ENCODE measurements at regions not wholly inside any gene's neighbourhood (a gene's known extent, or its start where the extent isn't known, plus 50 kb on each side); places are given as distances from the start of the nearest gene placed in this dataset.

DNA sequence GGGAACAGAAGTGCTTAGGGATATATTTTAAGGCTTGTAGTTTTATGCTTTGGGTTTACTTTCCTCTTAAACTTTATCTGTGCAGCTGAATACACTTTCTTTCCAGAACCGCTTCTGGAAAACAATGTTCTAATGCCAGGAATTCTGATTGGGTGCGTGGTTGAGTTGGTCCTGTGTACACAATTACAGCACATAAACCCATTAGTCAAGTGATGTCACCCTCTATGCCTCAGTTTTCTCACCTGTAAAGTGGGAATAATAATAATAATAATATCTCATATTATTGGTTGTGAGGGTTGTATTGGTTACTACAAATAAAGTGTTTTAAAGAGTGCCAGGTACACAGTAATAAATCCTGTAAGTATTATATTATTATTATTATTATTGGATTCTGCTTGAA lies 129.2 kb downstream of the MID1IP1 start (continued):
- TF ChIP-seq, protein P1, sequence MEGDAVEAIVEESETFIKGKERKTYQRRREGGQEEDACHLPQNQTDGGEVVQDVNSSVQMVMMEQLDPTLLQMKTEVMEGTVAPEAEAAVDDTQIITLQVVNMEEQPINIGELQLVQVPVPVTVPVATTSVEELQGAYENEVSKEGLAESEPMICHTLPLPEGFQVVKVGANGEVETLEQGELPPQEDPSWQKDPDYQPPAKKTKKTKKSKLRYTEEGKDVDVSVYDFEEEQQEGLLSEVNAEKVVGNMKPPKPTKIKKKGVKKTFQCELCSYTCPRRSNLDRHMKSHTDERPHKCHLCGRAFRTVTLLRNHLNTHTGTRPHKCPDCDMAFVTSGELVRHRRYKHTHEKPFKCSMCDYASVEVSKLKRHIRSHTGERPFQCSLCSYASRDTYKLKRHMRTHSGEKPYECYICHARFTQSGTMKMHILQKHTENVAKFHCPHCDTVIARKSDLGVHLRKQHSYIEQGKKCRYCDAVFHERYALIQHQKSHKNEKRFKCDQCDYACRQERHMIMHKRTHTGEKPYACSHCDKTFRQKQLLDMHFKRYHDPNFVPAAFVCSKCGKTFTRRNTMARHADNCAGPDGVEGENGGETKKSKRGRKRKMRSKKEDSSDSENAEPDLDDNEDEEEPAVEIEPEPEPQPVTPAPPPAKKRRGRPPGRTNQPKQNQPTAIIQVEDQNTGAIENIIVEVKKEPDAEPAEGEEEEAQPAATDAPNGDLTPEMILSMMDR (IDR thresholded peaks at IDR 0.05 in 2 of 3, conservative IDR thresholded peaks at IDR 0.05 in 1 of 3; ENCODE audit: borderline replicate concordance in 1 of 3, insufficient read depth in 1 of 3, low read depth in 2 of 3, low read length in 2 of 3), result no peak
- no peak for TF ChIP-seq TCF7L2 (IDR thresholded peaks at IDR 0.05; ENCODE audit: borderline replicate concordance, extremely low read depth, insufficient read depth, insufficient read length)
- TF ChIP-seq, protein P2, sequence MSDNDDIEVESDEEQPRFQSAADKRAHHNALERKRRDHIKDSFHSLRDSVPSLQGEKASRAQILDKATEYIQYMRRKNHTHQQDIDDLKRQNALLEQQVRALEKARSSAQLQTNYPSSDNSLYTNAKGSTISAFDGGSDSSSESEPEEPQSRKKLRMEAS (IDR thresholded peaks at IDR 0.05), result no peak
- TF ChIP-seq ZFX (IDR thresholded peaks at IDR 0.05), result no peak

- no peak overlapping the region for H3K27ac ChIP-seq (ENCODE audit: low read depth, low read length)
- H3K9me3 ChIP-seq (ENCODE audit: control insufficient read depth in 1 of 2, insufficient read depth in 1 of 2, low read depth in 1 of 2, low read length in 2 of 2), result no peaks in the 10 kb centered on the region
- H3K4me3 ChIP-seq (replicated peaks in 1 of 2; ENCODE audit: low read depth in 1 of 2, low read length in 2 of 2), result no peak overlapping the region
- H3K79me2 ChIP-seq (ENCODE audit: insufficient read depth, low read length), result no peaks in the 10 kb centered on the region
- no peaks in the 10 kb centered on the region for H3K4me1 ChIP-seq (ENCODE audit: control insufficient read depth in 1 of 2, insufficient read depth in 2 of 2, low read length in 2 of 2)
- POLR2A ChIA-PET, result no interaction called here
- H4K20me1 ChIP-seq (ENCODE audit: insufficient read depth), result no peaks in the 10 kb centered on the region
- RAD21 ChIA-PET (ENCODE audit: low non-redundant PET in 1 of 2, low total read pairs in 2 of 2, uncharacterized antibody in 2 of 2, unreplicated experiment in 2 of 2), result no interaction called here
- H2AFZ ChIP-seq (ENCODE audit: low read depth, low read length, poor library complexity, severe bottlenecking), result no peak overlapping the region
- no peak for DNase-seq (ENCODE audit: low read depth, low spot score)
- no TSS peak for BruUV-seq (replicated peaks)
- H3K9me2 ChIP-seq (ENCODE audit: insufficient read depth), result no peaks in the 10 kb centered on the region
- H3K9ac ChIP-seq (ENCODE audit: low read length), result no peak overlapping the region
- CTCF ChIA-PET, result no interaction called here
- intact Hi-C loops (cut with micrococcal nuclease), result no loop called here
- no peaks in the 10 kb centered on the region for H3K36me3 ChIP-seq (ENCODE audit: control insufficient read depth in 1 of 2, insufficient read depth in 2 of 2, low read length in 2 of 2)
- no peaks in the 10 kb centered on the region for H3K27me3 ChIP-seq (ENCODE audit: insufficient read depth, low read length)
- TF ChIP-seq, protein P3, sequence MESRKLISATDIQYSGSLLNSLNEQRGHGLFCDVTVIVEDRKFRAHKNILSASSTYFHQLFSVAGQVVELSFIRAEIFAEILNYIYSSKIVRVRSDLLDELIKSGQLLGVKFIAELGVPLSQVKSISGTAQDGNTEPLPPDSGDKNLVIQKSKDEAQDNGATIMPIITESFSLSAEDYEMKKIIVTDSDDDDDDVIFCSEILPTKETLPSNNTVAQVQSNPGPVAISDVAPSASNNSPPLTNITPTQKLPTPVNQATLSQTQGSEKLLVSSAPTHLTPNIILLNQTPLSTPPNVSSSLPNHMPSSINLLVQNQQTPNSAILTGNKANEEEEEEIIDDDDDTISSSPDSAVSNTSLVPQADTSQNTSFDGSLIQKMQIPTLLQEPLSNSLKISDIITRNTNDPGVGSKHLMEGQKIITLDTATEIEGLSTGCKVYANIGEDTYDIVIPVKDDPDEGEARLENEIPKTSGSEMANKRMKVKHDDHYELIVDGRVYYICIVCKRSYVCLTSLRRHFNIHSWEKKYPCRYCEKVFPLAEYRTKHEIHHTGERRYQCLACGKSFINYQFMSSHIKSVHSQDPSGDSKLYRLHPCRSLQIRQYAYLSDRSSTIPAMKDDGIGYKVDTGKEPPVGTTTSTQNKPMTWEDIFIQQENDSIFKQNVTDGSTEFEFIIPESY (IDR thresholded peaks at IDR 0.05; ENCODE audit: extremely low read depth, insufficient replicate concordance, low read length), result no peak
- TF ChIP-seq SIN3A (IDR thresholded peaks at IDR 0.05; ENCODE audit: low read depth) (no peak), POLR2A (IDR thresholded peaks at IDR 0.05; ENCODE audit: borderline replicate concordance, extremely low read depth, insufficient read depth, insufficient read length) (no peak), CBX3 (IDR thresholded peaks at IDR 0.05; ENCODE audit: low read depth) (no peak), ZNF274 (IDR thresholded peaks at IDR 0.05; ENCODE audit: low read depth, low read length) (no peak), FOSL1 (IDR thresholded peaks at IDR 0.05; ENCODE audit: low read depth) (no peak), CEBPB (IDR thresholded peaks at IDR 0.05; ENCODE audit: low read depth) (no peak), ZFX (IDR thresholded peaks at IDR 0.05) (no peak), EZH2 (IDR thresholded peaks at IDR 0.05) (no peak), JUND (IDR thresholded peaks at IDR 0.05) (no peak)
- TF ChIP-seq, protein P2 (IDR thresholded peaks at IDR 0.05), result no peak
- TF ChIP-seq, protein P1 (IDR thresholded peaks at IDR 0.05 in 2 of 3, conservative IDR thresholded peaks at IDR 0.05 in 1 of 3; ENCODE audit: borderline replicate concordance in 1 of 3, insufficient read depth in 1 of 3, low read depth in 2 of 3, low read length in 2 of 3), result no peak
- TF ChIP-seq, protein P4, sequence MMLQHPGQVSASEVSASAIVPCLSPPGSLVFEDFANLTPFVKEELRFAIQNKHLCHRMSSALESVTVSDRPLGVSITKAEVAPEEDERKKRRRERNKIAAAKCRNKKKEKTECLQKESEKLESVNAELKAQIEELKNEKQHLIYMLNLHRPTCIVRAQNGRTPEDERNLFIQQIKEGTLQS (IDR thresholded peaks at IDR 0.05), result no peak
- ATAC-seq, result no peak
- H3K4me2 ChIP-seq (ENCODE audit: low read length), result no peak overlapping the region
Observed at GRCh38 chrX:38935561-38935960, 134.3 kb downstream of the MID1IP1 start.

All from HCT116 (cell line).